Kidney (tissue), 13 donors: ENCODE measurements at regions not wholly inside any gene's neighbourhood (a gene's known extent, or its start where the extent isn't known, plus 50 kb on each side); places are given as distances from the start of the nearest gene placed in this dataset.
"Not testable (repeated sequence)": the region's sequence is repeated elsewhere in the genome, so short reads cannot be mapped to it uniquely, and the experiment has no call there.

Experiments used
- DNase-seq, 5 donors: peaks; one replicate each; pipeline ENCODE4 v3.0.0-alpha.2; 2013 to 2020
- FAIRE-seq: peaks from 2 replicates; lab custom pipeline; 2012; peaks lifted over from hg19 to GRCh38; lab: Jason Lieb, UNC
- H3K27ac ChIP-seq, 2 donors: one replicate each; pipeline ENCODE4 v1.7.0; 2013; ENCODE audit warnings: low read depth in 2 of 2, low read length in 2 of 2, inconsistent platforms in 1 of 2
- H3K27me3 ChIP-seq: one replicate; pipeline ENCODE4 v1.7.1; 2013; ENCODE audit warnings: low read length, inconsistent platforms; ENCODE audit not compliant: control insufficient read depth, insufficient read depth
- H3K36me3 ChIP-seq, 3 donors: one replicate each; pipeline versions ENCODE4 v1.7.0 to v1.7.1; 2013; ENCODE audit warnings: low read length in 3 of 3, control low read depth in 1 of 3, inconsistent platforms in 1 of 3; ENCODE audit not compliant: insufficient read depth in 3 of 3, control insufficient read depth in 2 of 3
- H3K4me1 ChIP-seq, 3 donors: one replicate each; pipeline versions ENCODE4 v1.7.0 to v1.7.1; 2013; ENCODE audit warnings: low read length in 3 of 3, inconsistent platforms in 1 of 3, low read depth in 1 of 3; ENCODE audit not compliant: control insufficient read depth in 2 of 3, insufficient read depth in 2 of 3
- H3K4me3 ChIP-seq, 3 donors: one replicate each; pipeline versions ENCODE4 v1.7.0 to v1.8.1; 2013; ENCODE audit warnings: low read length in 3 of 3, control low read depth in 1 of 3, inconsistent platforms in 1 of 3
- H3K9ac ChIP-seq, 3 donors: one replicate each; pipeline versions ENCODE4 v1.7.0 to v1.7.1; 2013; ENCODE audit warnings: low read length in 3 of 3, control low read depth in 1 of 3, inconsistent platforms in 1 of 3
- H3K9me3 ChIP-seq, 3 donors: one replicate each; pipeline versions ENCODE4 v1.7.0 to v1.7.1; 2013; ENCODE audit warnings: low read length in 3 of 3, control low read depth in 1 of 3, inconsistent platforms in 1 of 3; ENCODE audit not compliant: control insufficient read depth in 2 of 3, insufficient read depth in 1 of 3
- intact Hi-C: fragments of 100-400 bp; cut with DNase I; formaldehyde crosslinking; loops from one replicate; pipeline ENCODE4 v1.11.1; 2022
- TF ChIP-seq, protein P1 (sequence below): IDR thresholded peaks from 3 replicates; pipeline ENCODE4 v1.5.1; 2012; ENCODE audit warnings: mild to moderate bottlenecking, moderate library complexity, borderline replicate concordance; ENCODE audit not compliant: insufficient read depth; ENCODE audit errors: extremely low read depth
- donor health status: control.
- donor health status: control.
- donor health status: control.
- donor health status: control.
- donor health status: control.
- donor health status: DM: yes; HTN: yes; CAD: no.
- donor health status: Normal renal cell carcinoma (clear cell type).

GRCh38 chr7:131083781-131084180, 243.9 kb upstream of the MKLN1 start:
- Histone ChIP-seq H3K36me3 (peaks cover 0 to 6% (median 3%) of the 10 kb centered on the region in 3 donors), H3K4me1 (peaks cover 0 to 5% (median 0%) of the 10 kb centered on the region in 3 donors), H3K27ac (no peak overlapping the region), H3K4me3 (no peak overlapping the region), H3K27me3 (no peaks in the 10 kb centered on the region), H3K9me3 (no peaks in the 10 kb centered on the region), H3K9ac (no peak overlapping the region)
- no peak for FAIRE-seq
- TF ChIP-seq, protein P1, sequence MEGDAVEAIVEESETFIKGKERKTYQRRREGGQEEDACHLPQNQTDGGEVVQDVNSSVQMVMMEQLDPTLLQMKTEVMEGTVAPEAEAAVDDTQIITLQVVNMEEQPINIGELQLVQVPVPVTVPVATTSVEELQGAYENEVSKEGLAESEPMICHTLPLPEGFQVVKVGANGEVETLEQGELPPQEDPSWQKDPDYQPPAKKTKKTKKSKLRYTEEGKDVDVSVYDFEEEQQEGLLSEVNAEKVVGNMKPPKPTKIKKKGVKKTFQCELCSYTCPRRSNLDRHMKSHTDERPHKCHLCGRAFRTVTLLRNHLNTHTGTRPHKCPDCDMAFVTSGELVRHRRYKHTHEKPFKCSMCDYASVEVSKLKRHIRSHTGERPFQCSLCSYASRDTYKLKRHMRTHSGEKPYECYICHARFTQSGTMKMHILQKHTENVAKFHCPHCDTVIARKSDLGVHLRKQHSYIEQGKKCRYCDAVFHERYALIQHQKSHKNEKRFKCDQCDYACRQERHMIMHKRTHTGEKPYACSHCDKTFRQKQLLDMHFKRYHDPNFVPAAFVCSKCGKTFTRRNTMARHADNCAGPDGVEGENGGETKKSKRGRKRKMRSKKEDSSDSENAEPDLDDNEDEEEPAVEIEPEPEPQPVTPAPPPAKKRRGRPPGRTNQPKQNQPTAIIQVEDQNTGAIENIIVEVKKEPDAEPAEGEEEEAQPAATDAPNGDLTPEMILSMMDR, result no peak
- DNase-seq, result no peak
- intact Hi-C loops, result no loop called here

DNA sequence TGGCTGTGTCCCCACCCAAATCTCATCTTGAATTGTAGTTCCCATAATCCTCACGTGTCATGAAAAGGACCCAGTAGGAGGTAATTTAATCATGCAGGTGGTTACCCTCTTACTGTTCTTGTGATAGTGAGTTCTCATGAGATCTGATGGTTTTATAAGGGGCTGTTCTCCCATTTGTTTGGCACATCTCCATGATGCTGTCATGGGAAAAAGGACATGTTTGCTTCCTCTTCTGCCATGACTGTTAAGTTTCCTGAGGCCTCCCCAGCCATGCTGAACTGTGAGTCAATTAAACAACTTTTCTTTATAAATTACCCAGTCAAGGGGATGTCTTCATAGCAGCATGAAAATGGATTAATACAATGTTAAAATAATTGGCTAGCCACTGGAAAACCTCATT, 243.3 kb upstream of the MKLN1 start:
- H3K27ac ChIP-seq, H3K27me3 ChIP-seq, H3K4me1 ChIP-seq, H3K36me3 ChIP-seq, H3K9ac ChIP-seq, FAIRE-seq, DNase-seq, H3K9me3 ChIP-seq, intact Hi-C loops, H3K4me3 ChIP-seq: not testable (repeated sequence)

- H3K4me1 ChIP-seq, result peaks cover 0 to 11% (median 5%) of the 10 kb centered on the region in 3 donors
- no peaks in the 10 kb centered on the region for H3K9me3 ChIP-seq
- intact Hi-C loops, result no loop called here
- FAIRE-seq (no peak), DNase-seq (peak in 1 of 5 donors; percentile 3)
- no peak overlapping the region for H3K9ac ChIP-seq
- H3K27ac ChIP-seq, result no peak overlapping the region
- H3K36me3 ChIP-seq, result no peaks in the 10 kb centered on the region
- TF ChIP-seq, protein P1, result no peak
- H3K27me3 ChIP-seq, result no peaks in the 10 kb centered on the region
- no peak overlapping the region for H3K4me3 ChIP-seq
Measured at GRCh38 chr7:131087756-131088658, 239.7 kb upstream of the MKLN1 start.

- intact Hi-C loops, result no loop called here
- TF ChIP-seq, protein P1, result no peak
- FAIRE-seq, result no peak
- Histone ChIP-seq H3K9me3 (no peaks in the 10 kb centered on the region), H3K4me3 (no peak overlapping the region), H3K27ac (no peak overlapping the region), H3K36me3 (no peaks in the 10 kb centered on the region), H3K9ac (no peak overlapping the region), H3K27me3 (no peaks in the 10 kb centered on the region), H3K4me1 (peaks cover 0 to 11% (median 5%) of the 10 kb centered on the region in 3 donors)
- DNase-seq, result no peak
Measured at GRCh38 chr7:131090188-131090587, 237.5 kb upstream of the MKLN1 start.
